ENCODE measurements at regions not wholly inside any gene's neighbourhood (a gene's known extent, or its start where the extent isn't known, plus 50 kb on each side); places are given as distances from the start of the nearest gene placed in this dataset.

- TF ChIP-seq RAD21 (IDR thresholded peaks at IDR 0.05; ENCODE audit: low read depth) (no peak), FOXM1 (IDR thresholded peaks at IDR 0.05; ENCODE audit: borderline replicate concordance, low read depth) (no peak), USF1 (IDR thresholded peaks at IDR 0.05) (no peak), YY1 (IDR thresholded peaks at IDR 0.05; ENCODE audit: low read depth) (no peak), REST (IDR thresholded peaks at IDR 0.05; ENCODE audit: low read depth) (no peak), CEBPB (IDR thresholded peaks at IDR 0.05) (no peak), TAF1 (IDR thresholded peaks at IDR 0.05; ENCODE audit: low read depth) (no peak), NFIC (IDR thresholded peaks at IDR 0.05) (no peak), TCF12 (IDR thresholded peaks at IDR 0.05; ENCODE audit: low read depth) (no peak), EGR1 (IDR thresholded peaks at IDR 0.05) (no peak), ZBTB7A (IDR thresholded peaks at IDR 0.05; ENCODE audit: low read depth) (no peak), CREB1 (IDR thresholded peaks at IDR 0.05; ENCODE audit: low read depth) (no peak), TEAD4 (IDR thresholded peaks at IDR 0.05) (no peak), EP300 (IDR thresholded peaks at IDR 0.05; ENCODE audit: borderline replicate concordance) (no peak)
- TF ChIP-seq, protein P1, sequence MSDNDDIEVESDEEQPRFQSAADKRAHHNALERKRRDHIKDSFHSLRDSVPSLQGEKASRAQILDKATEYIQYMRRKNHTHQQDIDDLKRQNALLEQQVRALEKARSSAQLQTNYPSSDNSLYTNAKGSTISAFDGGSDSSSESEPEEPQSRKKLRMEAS (IDR thresholded peaks at IDR 0.05) = no peak
These were observed 207.4 kb upstream of the ZNF217 start for GRCh38 chr20:53800883-53801604.

DNA sequence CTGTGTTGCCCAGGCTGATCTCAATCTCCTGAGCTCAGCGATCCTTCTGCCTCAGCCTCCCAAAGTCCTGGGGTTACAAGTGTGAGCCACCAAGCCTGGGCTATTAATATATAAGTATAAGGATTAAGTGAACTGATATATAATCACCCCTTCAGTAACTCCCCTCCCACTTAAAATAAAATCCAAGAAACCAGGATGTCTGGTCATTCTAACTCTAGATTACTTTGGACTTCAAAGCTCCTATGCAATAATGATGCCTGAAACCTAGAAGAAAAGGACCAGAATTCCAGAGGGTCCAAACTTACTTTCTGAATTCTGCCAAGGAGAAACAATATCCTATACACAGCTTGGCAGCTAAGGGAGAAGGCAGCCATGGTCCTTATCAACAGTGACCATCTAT is 206.8 kb upstream of the ZNF217 start:
- no peak for TF ChIP-seq REST (IDR thresholded peaks at IDR 0.05; ENCODE audit: low read depth)
- no peak for TF ChIP-seq EGR1 (IDR thresholded peaks at IDR 0.05)
- no peak for TF ChIP-seq YY1 (IDR thresholded peaks at IDR 0.05; ENCODE audit: low read depth)
- no peak for TF ChIP-seq TEAD4 (IDR thresholded peaks at IDR 0.05)
- TF ChIP-seq EP300 (IDR thresholded peaks at IDR 0.05; ENCODE audit: borderline replicate concordance) = no peak
- no peak for TF ChIP-seq NFIC (IDR thresholded peaks at IDR 0.05)
- TF ChIP-seq, protein P1 (IDR thresholded peaks at IDR 0.05) = no peak
- TF ChIP-seq ZBTB7A (IDR thresholded peaks at IDR 0.05; ENCODE audit: low read depth) = no peak
- TF ChIP-seq RAD21 (IDR thresholded peaks at IDR 0.05; ENCODE audit: low read depth) = no peak
- TF ChIP-seq FOXM1 (IDR thresholded peaks at IDR 0.05; ENCODE audit: borderline replicate concordance, low read depth) = no peak
- TF ChIP-seq CREB1 (IDR thresholded peaks at IDR 0.05; ENCODE audit: low read depth) = no peak
- TF ChIP-seq USF1 (IDR thresholded peaks at IDR 0.05) = no peak
- no peak for TF ChIP-seq TCF12 (IDR thresholded peaks at IDR 0.05; ENCODE audit: low read depth)
- no peak for TF ChIP-seq TAF1 (IDR thresholded peaks at IDR 0.05; ENCODE audit: low read depth)
- TF ChIP-seq CEBPB (IDR thresholded peaks at IDR 0.05) = no peak

DNA sequence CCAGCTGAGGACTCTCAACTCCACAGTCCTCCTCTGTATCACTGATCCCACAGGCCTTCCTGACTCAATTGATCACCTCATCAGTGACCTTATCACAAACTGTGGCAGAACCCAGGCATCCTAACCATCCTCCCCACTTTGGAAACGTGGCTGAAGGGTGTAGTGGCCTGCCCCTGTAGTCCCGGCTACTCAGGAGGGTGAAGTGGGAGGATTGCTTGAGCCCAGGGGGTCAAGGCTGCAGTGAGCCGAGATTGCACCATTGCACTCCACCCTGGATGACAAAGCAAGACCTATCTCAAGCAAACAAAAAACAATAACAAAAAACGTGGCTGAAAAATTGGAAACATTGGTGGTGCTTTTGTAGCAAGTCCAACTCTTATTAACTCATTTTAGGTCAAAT is 203.4 kb upstream of the ZNF217 start:
- TF ChIP-seq TAF1 (IDR thresholded peaks at IDR 0.05; ENCODE audit: low read depth) = no peak
- TF ChIP-seq EGR1 (IDR thresholded peaks at IDR 0.05) = no peak
- no peak for TF ChIP-seq CREB1 (IDR thresholded peaks at IDR 0.05; ENCODE audit: low read depth)
- TF ChIP-seq ZBTB7A (IDR thresholded peaks at IDR 0.05; ENCODE audit: low read depth) = no peak
- no peak for TF ChIP-seq REST (IDR thresholded peaks at IDR 0.05; ENCODE audit: low read depth)
- no peak for TF ChIP-seq NFIC (IDR thresholded peaks at IDR 0.05)
- TF ChIP-seq TCF12 (IDR thresholded peaks at IDR 0.05; ENCODE audit: low read depth) = no peak
- TF ChIP-seq CEBPB (IDR thresholded peaks at IDR 0.05) = no peak
- TF ChIP-seq RAD21 (IDR thresholded peaks at IDR 0.05; ENCODE audit: low read depth) = no peak

DNA sequence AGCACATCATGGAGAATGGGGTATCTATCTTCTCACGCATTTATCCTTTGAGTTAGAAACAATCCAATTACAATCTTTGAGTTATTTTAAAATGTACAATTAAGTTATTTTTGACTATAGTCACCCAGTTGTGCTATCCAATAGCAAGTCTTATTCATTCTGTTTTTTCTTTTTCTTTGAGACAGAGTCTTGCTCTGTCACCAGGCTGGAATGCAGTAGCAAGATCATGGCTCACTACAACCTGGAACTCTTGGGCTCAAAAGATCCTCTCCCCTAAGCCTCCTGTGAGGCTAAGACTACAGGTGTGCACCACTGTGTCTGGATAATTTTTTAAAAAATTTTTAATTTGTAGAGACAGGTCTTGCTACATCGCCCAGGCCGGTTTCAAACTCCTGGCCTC is 201.5 kb upstream of the ZNF217 start:
- TF ChIP-seq TAF1 (IDR thresholded peaks at IDR 0.05; ENCODE audit: low read depth) = no peak
- TF ChIP-seq RAD21 (IDR thresholded peaks at IDR 0.05; ENCODE audit: low read depth) = no peak
- no peak for TF ChIP-seq ZBTB7A (IDR thresholded peaks at IDR 0.05; ENCODE audit: low read depth)
- TF ChIP-seq EGR1 (IDR thresholded peaks at IDR 0.05) = no peak
- no peak for TF ChIP-seq EP300 (IDR thresholded peaks at IDR 0.05; ENCODE audit: borderline replicate concordance)
- TF ChIP-seq TEAD4 (IDR thresholded peaks at IDR 0.05) = no peak
- no peak for TF ChIP-seq CREB1 (IDR thresholded peaks at IDR 0.05; ENCODE audit: low read depth)
- TF ChIP-seq CEBPB (IDR thresholded peaks at IDR 0.05) = no peak
- TF ChIP-seq, protein P1 (IDR thresholded peaks at IDR 0.05) = no peak
- no peak for TF ChIP-seq FOXM1 (IDR thresholded peaks at IDR 0.05; ENCODE audit: borderline replicate concordance, low read depth)
- no peak for TF ChIP-seq USF1 (IDR thresholded peaks at IDR 0.05)
- no peak for TF ChIP-seq TCF12 (IDR thresholded peaks at IDR 0.05; ENCODE audit: low read depth)
- TF ChIP-seq REST (IDR thresholded peaks at IDR 0.05; ENCODE audit: low read depth) = no peak

Measured in Ishikawa (cell line).